ENCODE measurements at regions not wholly inside any gene's neighbourhood (a gene's known extent, or its start where the extent isn't known, plus 50 kb on each side); places are given as distances from the start of the nearest gene placed in this dataset.

DNA sequence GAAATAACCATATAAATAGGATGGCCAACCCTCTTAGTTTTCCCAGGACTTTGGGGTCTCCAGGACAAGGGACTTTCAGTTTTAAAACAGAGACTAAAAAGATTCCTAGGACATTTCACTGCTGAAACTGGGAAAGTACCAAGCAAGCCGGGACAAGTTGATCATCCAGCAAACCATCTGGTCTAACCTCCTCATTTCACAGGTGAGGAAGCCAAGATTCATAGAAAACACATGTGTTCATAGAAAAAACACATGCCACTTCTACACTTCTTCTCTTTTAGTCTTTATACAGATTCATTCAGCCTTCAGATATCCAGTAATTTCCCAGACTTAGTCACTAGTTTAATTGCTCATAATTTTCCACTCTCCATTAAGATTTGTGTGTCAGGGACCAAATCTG, 165.6 kb upstream of the CCDC54 start:
- H3K9me3 ChIP-seq (ENCODE audit: insufficient read depth, low read length): 0 out of 2 replicates have a peak, but pooled peaks cover 6% of the 10 kb centered on the region
- DNase-seq (ENCODE audit: low read depth, low spot score): no peak
- H3K36me3 ChIP-seq (ENCODE audit: insufficient read depth, insufficient read length, low read length): no peaks in the 10 kb centered on the region
- H3K4me3 ChIP-seq (ENCODE audit: insufficient read length, low read depth): no peak overlapping the region
- no peaks in the 10 kb centered on the region for H3K27me3 ChIP-seq (ENCODE audit: insufficient read depth, insufficient read length)
- H3K9ac ChIP-seq (ENCODE audit: insufficient read length, low read depth): no peak overlapping the region
- TF ChIP-seq ZNF274 (IDR thresholded peaks at IDR 0.05; ENCODE audit: low read depth, low read length) (no peak), SUZ12 (IDR thresholded peaks at IDR 0.05; ENCODE audit: extremely low read depth, insufficient read depth, insufficient read length) (no peak), YY1 (IDR thresholded peaks at IDR 0.05; ENCODE audit: insufficient read depth, insufficient read length) (no peak)
- no peaks in the 10 kb centered on the region for H3K4me1 ChIP-seq (ENCODE audit: insufficient read depth, insufficient read length)

DNA sequence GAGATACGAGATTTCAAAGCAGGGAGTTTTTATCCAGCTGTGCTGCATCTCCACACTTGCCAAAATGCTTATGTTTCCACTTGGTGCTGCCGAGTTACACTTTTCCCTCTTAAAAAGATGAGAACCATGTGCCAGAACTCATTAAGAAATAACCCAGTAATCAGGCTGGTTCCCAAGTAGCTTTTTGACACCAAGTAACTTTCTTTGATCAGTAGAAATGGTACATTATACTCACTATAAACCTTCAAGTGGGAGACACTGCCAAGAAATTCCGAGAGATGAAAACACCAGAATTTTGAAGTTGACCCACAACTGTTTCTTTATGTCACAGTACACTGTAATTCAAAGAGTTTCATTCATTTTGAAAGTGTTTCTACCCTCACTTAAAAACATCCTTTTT, 164.6 kb upstream of the CCDC54 start:
- H3K9me3 ChIP-seq (ENCODE audit: insufficient read depth, low read length): 0 out of 2 replicates have a peak, but pooled peaks cover 6% of the 10 kb centered on the region
- H3K27me3 ChIP-seq (ENCODE audit: insufficient read depth, insufficient read length): no peaks in the 10 kb centered on the region
- no peaks in the 10 kb centered on the region for H3K36me3 ChIP-seq (ENCODE audit: insufficient read depth, insufficient read length, low read length)
- no peak overlapping the region for H3K9ac ChIP-seq (ENCODE audit: insufficient read length, low read depth)
- DNase-seq (ENCODE audit: low read depth, low spot score): no peak
- no peak overlapping the region for H3K4me3 ChIP-seq (ENCODE audit: insufficient read length, low read depth)
- TF ChIP-seq ZNF274 (IDR thresholded peaks at IDR 0.05; ENCODE audit: low read depth, low read length): no peak
- no peak for TF ChIP-seq SUZ12 (IDR thresholded peaks at IDR 0.05; ENCODE audit: extremely low read depth, insufficient read depth, insufficient read length)
- TF ChIP-seq YY1 (IDR thresholded peaks at IDR 0.05; ENCODE audit: insufficient read depth, insufficient read length): no peak
- H3K4me1 ChIP-seq (ENCODE audit: insufficient read depth, insufficient read length): no peaks in the 10 kb centered on the region

DNA sequence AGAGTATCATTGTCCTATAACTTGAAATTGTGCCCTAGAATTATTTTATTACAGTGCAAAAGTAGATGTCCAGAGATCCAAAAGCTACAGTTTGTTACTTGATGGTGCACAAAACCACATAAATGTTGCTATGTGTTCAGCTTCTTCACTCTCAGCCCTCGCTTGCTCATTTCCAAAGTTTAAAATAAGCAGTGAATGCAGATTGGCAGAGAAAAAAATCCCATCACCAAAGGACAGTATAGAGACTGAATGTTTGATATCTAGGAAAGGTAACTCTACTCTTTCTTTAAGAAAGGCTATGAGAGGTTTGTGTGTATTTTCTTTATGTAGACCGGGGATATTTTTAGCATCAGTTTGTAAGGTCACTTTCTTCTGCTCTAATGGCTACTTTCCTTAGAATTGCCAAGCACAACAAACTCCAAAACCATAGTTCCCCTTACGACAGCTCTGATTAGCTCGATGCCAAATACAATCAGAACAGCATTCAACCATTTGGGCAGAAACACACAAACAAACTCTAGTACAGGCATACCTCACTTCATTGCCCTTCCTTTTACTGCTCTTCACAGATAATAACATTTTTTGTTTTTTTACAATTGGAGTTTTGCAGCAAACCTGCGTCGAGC, 164.1 kb upstream of the CCDC54 start:
- Histone ChIP-seq H3K4me3 (ENCODE audit: insufficient read length, low read depth) (no peak overlapping the region), H3K4me1 (ENCODE audit: insufficient read depth, insufficient read length) (no peaks in the 10 kb centered on the region), H3K9ac (ENCODE audit: insufficient read length, low read depth) (no peak overlapping the region), H3K9me3 (ENCODE audit: insufficient read depth, low read length) (0 out of 2 replicates have a peak, but pooled peaks cover 6% of the 10 kb centered on the region), H3K27me3 (ENCODE audit: insufficient read depth, insufficient read length) (no peaks in the 10 kb centered on the region), H3K36me3 (ENCODE audit: insufficient read depth, insufficient read length, low read length) (no peaks in the 10 kb centered on the region)
- no peak for DNase-seq (ENCODE audit: low read depth, low spot score)
- TF ChIP-seq ZNF274 (IDR thresholded peaks at IDR 0.05; ENCODE audit: low read depth, low read length): no peak
- no peak for TF ChIP-seq YY1 (IDR thresholded peaks at IDR 0.05; ENCODE audit: insufficient read depth, insufficient read length)
- no peak for TF ChIP-seq SUZ12 (IDR thresholded peaks at IDR 0.05; ENCODE audit: extremely low read depth, insufficient read depth, insufficient read length)

- Histone ChIP-seq H3K4me1 (ENCODE audit: insufficient read depth, insufficient read length) (no peaks in the 10 kb centered on the region), H3K9ac (ENCODE audit: insufficient read length, low read depth) (no peak overlapping the region), H3K4me3 (ENCODE audit: insufficient read length, low read depth) (no peak overlapping the region), H3K9me3 (ENCODE audit: insufficient read depth, low read length) (0 out of 2 replicates have a peak, but pooled peaks cover 6% of the 10 kb centered on the region), H3K36me3 (ENCODE audit: insufficient read depth, insufficient read length, low read length) (no peaks in the 10 kb centered on the region), H3K27me3 (ENCODE audit: insufficient read depth, insufficient read length) (no peaks in the 10 kb centered on the region)
- TF ChIP-seq SUZ12 (IDR thresholded peaks at IDR 0.05; ENCODE audit: extremely low read depth, insufficient read depth, insufficient read length) (no peak), ZNF274 (IDR thresholded peaks at IDR 0.05; ENCODE audit: low read depth, low read length) (no peak), YY1 (IDR thresholded peaks at IDR 0.05; ENCODE audit: insufficient read depth, insufficient read length) (no peak)
- DNase-seq (ENCODE audit: low read depth, low spot score): no peak
These were observed 161.0 kb upstream of the CCDC54 start for GRCh38 chr3:107216229-107216628.

- DNase-seq (ENCODE audit: low read depth, low spot score): no peak
- Histone ChIP-seq H3K27me3 (ENCODE audit: insufficient read depth, insufficient read length) (no peaks in the 10 kb centered on the region), H3K4me1 (ENCODE audit: insufficient read depth, insufficient read length) (no peaks in the 10 kb centered on the region), H3K9me3 (ENCODE audit: insufficient read depth, low read length) (0 out of 2 replicates have a peak, but pooled peaks cover 6% of the 10 kb centered on the region), H3K4me3 (ENCODE audit: insufficient read length, low read depth) (no peak overlapping the region), H3K36me3 (ENCODE audit: insufficient read depth, insufficient read length, low read length) (no peaks in the 10 kb centered on the region), H3K9ac (ENCODE audit: insufficient read length, low read depth) (no peak overlapping the region)
- TF ChIP-seq ZNF274 (IDR thresholded peaks at IDR 0.05; ENCODE audit: low read depth, low read length) (no peak), YY1 (IDR thresholded peaks at IDR 0.05; ENCODE audit: insufficient read depth, insufficient read length) (no peak), SUZ12 (IDR thresholded peaks at IDR 0.05; ENCODE audit: extremely low read depth, insufficient read depth, insufficient read length) (no peak)
These were observed 160.5 kb upstream of the CCDC54 start for GRCh38 chr3:107216711-107217110.

DNA sequence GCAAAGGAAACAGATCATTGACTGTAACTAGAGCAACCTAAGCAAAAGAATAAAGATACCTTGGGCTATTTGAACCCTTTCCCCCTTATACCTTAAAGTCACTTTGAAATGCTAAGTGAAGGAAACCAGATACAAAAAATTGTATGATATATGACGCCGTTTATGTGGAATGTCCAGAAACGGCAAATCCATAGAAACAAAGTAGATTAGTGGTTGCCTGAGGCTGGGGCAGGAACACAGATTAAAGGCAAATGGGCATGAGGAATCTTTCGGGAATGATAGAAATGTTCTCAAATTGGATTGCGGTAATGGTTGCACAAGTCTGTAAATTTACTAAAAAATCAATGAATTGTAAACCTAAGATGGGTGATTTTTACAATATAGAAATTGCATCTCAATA, 160.1 kb upstream of the CCDC54 start:
- TF ChIP-seq ZNF274 (IDR thresholded peaks at IDR 0.05; ENCODE audit: low read depth, low read length) (no peak), SUZ12 (IDR thresholded peaks at IDR 0.05; ENCODE audit: extremely low read depth, insufficient read depth, insufficient read length) (no peak)
- Histone ChIP-seq H3K27me3 (ENCODE audit: insufficient read depth, insufficient read length) (no peaks in the 10 kb centered on the region), H3K4me1 (ENCODE audit: insufficient read depth, insufficient read length) (no peaks in the 10 kb centered on the region), H3K36me3 (ENCODE audit: insufficient read depth, insufficient read length, low read length) (no peaks in the 10 kb centered on the region), H3K4me3 (ENCODE audit: insufficient read length, low read depth) (no peak overlapping the region), H3K9ac (ENCODE audit: insufficient read length, low read depth) (no peak overlapping the region), H3K9me3 (ENCODE audit: insufficient read depth, low read length) (0 out of 2 replicates have a peak, but pooled peaks cover 6% of the 10 kb centered on the region)
- no peak for DNase-seq (ENCODE audit: low read depth, low spot score)

- H3K4me3 ChIP-seq (ENCODE audit: insufficient read length, low read depth): no peak overlapping the region
- no peaks in the 10 kb centered on the region for H3K4me1 ChIP-seq (ENCODE audit: insufficient read depth, insufficient read length)
- H3K9me3 ChIP-seq (ENCODE audit: insufficient read depth, low read length): 0 out of 2 replicates have a peak, but pooled peaks cover 6% of the 10 kb centered on the region
These were observed 158.4 kb upstream of the CCDC54 start for GRCh38 chr3:107218864-107219269.

More at GRCh38 chr3:107218864-107219269, 158.4 kb upstream of the CCDC54 start:
- H3K27me3 ChIP-seq (ENCODE audit: insufficient read depth, insufficient read length): no peaks in the 10 kb centered on the region
- TF ChIP-seq YY1 (IDR thresholded peaks at IDR 0.05; ENCODE audit: insufficient read depth, insufficient read length): no peak
- DNase-seq (ENCODE audit: low read depth, low spot score): no peak
- H3K9ac ChIP-seq (ENCODE audit: insufficient read length, low read depth): no peak overlapping the region
- no peaks in the 10 kb centered on the region for H3K36me3 ChIP-seq (ENCODE audit: insufficient read depth, insufficient read length, low read length)
